Suppressor macrophage treated with lipopolysaccharide for 4 hours (primary cell): ENCODE measurements at regions not wholly inside any gene's neighbourhood (a gene's known extent, or its start where the extent isn't known, plus 50 kb on each side); places are given as distances from the start of the nearest gene placed in this dataset.

Experiments used
- DNase-seq: peaks from one replicate; pipeline ENCODE4 v3.0.0-alpha.2; 2020

DNA sequence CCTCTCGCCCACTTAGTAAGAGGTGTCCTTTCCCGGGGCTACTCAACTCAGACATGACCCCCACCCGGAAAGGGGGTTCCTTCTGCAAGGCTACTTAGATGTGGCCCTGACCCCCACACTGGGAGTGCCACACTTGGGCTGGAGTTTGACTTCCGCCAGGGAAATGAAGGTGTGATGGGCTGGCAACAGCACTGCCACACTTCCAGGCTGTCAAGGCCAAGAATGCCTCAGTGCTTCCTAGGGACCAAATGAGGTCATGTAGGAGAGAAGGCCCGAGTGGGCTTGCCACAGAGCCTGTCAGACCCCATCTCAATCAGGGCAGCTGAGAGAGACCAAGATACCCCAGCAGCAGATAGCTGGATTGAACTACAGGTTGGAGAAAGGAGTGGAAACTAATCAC is 55.5 kb downstream of the DRD1 start:
- DNase-seq: no peak

GRCh38 chr5:175387144-175387543 is 56.8 kb downstream of the DRD1 start:
- no peak for DNase-seq

DNA sequence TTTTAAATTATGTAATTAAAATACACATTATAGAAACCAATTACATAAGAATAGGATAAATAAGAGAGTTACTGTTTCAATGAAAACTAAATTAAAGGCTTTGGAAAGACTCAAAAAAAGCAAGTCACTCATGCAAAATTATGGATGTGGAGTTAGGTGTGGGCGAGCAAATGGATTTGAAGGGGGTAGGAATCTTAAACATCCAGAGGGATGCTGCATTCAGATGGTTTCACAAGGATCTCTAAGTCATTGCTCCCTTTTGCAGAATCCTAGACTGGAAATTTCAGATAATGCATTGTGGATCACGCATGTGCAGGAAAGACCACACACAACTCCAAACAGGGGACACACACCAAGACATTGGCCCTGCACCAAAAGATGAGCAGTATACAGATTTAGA is 57.5 kb downstream of the DRD1 start:
- no peak for DNase-seq

DNA sequence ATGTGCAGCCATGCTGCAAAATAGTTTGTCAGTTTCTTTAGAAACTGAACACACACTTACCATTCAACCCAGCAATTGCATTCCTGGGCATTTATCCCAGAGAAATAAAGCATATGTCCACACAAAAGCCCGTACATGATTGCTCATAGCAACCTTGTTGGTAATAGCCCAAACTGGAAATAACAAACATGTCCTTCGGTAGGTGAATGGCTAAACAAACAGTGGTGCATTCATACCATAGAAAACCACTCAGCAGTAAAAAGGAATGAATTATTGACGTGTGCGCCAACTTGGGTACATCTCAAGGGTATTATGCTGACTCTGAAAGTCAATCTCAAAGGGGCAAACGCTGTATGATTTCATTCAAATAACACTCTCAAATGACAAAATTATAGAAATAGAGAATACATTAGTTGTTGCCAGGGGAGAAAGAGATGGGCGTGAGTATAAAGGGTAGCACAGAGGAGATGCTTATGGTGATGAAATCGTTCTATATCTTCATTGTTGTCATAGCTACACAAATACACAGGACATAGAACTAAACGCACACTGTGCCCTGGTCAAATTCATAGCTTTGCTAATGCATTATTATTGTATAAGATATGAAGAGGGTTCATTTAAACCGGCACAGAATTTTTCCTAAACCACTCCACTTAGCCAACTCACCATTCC is 58.2 kb downstream of the DRD1 start:
- DNase-seq: no peak

DNA sequence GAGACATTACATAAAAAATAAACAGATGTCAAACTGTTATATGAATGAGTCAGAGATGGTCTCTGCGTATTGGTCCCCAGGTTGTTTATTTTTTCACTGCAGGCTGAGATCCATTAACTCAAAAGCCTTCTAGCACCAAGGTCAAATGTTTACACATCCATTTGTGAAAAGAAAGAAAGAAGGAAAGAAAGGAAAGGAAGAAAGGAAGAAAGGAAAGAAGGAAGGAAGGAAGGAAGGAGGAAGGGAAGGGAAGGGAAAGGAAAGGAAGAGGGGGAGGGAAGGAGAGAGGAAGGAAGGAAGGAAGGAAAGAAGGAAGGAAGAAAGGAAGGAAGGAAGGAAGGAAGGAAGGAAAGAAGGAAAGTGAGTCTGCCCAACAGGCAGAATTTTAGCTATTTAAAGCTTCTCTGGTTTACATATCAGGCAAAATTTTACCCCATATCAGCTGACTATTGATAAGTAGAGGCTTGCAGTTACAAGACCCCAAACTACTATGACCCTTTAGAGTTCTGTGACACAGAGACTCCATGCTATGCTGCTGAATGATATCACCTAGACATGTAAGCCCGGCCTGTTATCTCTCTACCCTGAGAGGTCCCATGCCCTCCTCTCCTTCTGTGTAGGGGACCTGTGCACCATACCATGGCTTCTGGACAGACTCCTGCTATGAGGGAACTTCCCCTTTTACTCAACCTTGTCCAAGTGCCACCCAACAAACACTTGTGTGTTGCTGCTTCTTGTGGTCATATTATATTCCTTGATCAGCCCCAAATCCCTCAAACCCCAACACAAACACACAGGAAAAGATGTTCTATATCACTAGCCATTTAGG is 59.0 kb downstream of the DRD1 start:
- no peak for DNase-seq

- DNase-seq: no peak
Observed at GRCh38 chr5:175383350-175383749, 60.6 kb downstream of the DRD1 start.

DNA sequence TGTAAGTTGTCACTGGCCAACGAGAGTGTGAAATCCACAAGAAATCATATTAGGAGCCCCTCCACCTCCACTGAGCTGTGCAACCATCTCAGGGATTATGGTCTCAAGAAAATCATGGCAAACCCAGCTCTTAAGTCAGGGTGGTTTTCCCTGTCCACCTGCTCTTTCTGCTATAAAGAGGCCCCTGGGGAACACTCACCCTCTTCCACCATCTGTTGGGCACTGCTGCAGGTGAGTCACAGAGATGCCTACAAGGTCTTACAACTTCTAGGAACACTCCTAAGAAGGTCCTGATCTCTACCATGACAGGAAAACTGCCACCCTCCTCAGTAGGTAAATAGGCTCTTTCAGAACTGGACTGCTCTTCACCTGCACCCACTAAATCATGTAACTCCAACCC is 61.8 kb downstream of the DRD1 start:
- DNase-seq: no peak

DNA sequence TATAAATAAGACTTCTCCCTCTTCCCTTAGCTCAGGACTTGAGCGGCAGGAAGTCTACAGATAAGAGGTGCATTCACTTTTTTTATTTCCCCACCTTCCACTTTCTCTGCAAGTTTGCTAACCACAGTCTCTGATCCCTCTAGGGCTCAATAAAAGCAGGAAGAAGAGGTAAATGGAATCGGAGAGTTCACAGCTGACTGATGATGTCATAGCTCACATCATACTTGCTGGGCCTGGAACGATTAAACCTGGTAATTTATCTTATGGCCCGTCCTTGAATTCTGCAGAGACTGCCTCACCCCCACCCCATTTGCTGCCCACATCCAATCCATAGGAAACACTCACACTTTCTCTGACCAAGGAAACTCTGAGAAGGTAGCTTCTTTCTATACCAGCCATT is 62.9 kb downstream of the DRD1 start:
- DNase-seq: no peak

DNA sequence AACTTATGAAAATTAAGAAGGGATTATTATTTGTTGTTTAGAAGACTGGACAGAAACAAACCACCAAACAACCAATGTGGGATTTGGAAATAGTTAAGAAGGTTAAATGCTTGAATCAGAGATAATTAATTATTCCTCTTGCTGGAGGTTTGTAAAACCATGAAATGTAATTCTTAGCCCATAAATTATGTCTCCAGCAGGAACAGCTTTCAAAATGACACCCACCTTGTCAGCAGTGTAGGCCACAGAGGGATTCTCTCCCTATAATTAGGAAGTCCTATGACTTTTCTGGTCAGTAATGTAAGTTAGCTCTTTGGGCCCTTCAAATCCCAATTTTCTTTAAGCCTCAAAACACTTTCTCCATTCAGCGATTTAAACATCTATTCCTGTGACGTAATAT is 63.3 kb downstream of the DRD1 start:
- no peak for DNase-seq

- DNase-seq: no peak
Observed at GRCh38 chr5:175379867-175380266, 64.1 kb downstream of the DRD1 start.

- no peak for DNase-seq
Observed at GRCh38 chr5:175378444-175379028, 65.4 kb downstream of the DRD1 start.

GRCh38 chr5:175377816-175378215 is 66.2 kb downstream of the DRD1 start:
- no peak for DNase-seq

DNA sequence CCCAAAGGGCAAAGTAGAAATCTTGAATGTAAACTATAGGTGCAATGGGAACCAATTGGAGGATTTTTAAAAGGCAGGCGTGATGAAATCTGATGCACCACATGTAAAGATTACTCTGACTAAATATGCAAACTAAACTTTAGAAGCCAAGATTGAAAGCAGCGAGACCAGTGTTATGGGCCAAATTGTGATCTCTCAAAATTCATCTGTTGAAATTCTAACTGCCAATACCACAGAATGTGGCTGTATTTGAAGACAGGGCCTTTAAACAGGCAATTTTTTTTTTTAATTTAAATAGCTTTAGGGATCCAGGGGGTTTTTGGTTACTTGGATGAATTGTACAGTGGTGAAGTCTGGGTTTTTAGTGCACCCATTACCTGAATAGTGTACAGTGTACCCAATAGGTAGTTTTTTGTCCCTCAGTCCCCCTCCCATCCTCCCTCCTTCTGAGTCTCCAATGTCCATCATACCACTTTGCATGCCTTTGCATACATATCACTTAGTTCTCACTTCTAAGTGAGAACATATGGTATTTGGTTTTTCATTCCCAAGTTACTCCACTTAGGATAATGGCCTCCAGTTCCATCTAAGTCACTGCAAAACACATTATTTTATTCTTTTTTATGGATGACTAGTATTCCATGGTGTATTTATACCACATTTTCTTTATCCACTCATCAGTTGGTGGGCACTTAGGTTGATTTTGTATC is 69.7 kb downstream of the DRD1 start:
- DNase-seq: no peak

GRCh38 chr5:175365866-175366265 is 78.1 kb downstream of the DRD1 start:
- no peak for DNase-seq

- no peak for DNase-seq
Observed at GRCh38 chr5:175363300-175363699, 80.7 kb downstream of the DRD1 start.

GRCh38 chr5:175357995-175358394 is 86.0 kb downstream of the DRD1 start:
- DNase-seq: no peak

DNA sequence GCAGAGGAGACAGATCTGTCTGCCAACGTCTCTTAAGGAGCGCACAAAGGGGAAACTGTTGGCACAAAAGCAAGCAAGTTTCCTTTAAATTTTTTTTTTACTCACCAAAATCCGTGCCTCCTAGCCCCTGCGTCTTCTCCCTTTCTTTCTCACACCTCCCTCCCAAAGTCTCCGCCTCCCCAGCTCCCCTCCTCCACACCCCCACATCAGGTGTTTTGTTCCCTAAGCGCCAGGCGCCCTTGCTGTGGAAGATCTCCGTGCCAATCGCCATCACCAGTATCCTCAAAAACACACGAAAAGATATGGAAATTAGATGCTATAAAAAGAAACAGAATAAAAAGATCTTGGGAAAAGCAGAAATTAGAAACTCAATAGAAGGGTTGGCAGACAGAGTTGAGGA is 87.6 kb downstream of the DRD1 start:
- DNase-seq: no peak

GRCh38 chr5:175354964-175355363 is 89.0 kb downstream of the DRD1 start:
- no peak for DNase-seq

- no peak for DNase-seq
Observed at GRCh38 chr5:175353926-175354325, 90.1 kb downstream of the DRD1 start.

DNA sequence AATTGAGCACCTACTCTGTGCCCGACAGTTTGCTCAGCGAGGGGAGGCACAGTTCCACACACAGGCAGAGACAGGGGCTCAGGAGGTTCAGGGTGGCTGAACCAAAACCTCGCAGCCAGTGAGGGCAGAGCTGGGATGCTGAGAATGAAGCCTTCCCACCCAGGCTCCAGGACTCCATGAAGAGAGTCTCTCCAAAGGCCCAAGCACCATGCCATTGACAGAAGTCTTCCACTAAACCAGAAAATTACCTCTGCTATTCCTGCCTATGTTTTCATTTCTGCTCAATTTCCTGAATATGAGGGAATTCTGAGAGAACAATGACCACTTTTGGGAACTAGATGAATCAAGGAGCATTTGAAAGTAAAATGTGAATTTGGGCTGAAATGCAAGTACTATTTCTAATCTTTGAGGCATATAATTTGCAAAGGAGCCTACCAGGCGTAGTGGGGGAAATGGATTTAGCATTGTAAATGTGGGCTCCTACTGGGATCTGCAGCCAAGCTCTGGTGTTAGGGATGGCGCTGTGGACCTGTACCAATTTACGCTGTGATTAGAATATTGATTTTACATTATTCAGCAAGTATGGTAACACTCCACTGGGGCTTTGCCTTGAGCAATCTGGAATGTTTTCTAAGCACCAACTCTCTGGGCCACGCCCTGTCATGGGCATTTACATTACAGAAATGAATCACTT is 91.9 kb downstream of the DRD1 start:
- no peak for DNase-seq

GRCh38 chr5:175351126-175351525 is 92.9 kb downstream of the DRD1 start:
- DNase-seq: no peak

DNA sequence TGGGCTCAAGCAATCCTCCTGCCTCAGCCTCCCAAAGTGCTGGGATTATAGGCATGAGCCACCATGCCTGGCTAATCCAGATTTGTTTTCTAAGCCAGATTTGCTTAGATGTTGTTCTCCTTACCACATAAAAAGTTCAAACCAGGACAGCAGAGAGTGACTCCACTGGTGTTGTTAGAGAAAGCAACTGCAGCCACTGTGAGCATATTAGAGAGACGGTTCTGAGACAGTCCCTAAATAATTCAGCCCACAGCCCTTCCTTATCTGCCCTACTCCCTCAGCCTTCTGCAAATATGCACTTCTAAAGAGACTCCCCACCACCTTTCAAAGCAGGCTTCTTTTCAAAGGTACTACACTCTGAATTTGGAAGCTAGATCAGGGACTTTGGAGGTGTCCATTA is 96.1 kb downstream of the DRD1 start:
- no peak for DNase-seq

DNA sequence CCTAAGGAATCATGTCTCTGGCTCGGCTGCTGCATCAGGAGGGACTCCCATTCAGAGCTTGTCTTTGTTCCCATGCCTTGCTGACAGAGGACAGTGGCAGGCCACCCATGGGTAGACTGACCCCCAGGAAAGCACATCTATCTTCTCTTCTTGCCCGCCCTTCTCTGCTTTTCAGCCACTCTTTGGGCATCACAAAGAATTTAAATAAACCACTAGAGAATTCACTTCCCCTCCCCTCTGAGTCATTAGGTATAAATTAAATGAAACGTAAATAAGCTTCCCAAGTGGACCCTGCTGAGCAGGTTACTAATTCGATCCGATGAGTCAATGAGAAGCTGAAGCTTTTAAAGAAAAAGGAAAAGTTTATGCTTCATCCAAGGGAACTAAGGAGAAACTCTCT is 97.0 kb downstream of the DRD1 start:
- DNase-seq: no peak
